SKM-1 treated with dmso at 0.1 percent for 144 hours (cell line): ENCODE measurements at regions not wholly inside any gene's neighbourhood (a gene's known extent, or its start where the extent isn't known, plus 50 kb on each side); places are given as distances from the start of the nearest gene placed in this dataset.

Source experiments
- DNase-seq: peaks from one replicate; lab custom pipeline; 2025; ENCODE audit not compliant: unreplicated experiment; lab: John Stamatoyannopoulos, UW

DNA sequence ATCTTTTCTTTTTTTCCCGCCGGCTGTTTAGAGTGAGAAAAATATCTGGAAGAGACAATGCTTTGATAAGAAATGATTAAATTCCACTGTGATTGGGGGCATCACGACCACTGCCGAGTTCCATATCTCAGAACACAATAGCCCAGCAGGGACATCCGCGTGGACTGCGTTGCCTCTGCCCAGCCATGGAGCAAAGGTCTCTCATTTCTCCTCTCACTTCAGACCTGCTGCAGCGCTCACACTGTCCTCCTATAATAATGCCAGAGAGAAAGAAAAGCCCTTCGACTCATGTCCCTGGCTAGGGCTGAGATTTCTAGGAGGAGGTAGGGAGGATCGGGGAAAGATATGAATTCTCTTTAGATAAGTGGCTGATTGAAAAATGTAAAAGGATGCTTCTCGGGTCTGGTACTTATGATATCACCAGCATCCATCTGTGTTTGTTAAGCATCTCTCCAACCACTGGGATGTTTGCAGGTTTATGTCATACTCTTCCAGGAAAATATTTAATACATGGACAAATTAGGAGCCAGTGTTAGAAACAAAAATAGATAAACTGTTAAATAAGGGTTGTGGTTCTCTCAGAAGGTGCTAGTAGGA, 472.9 kb upstream of the AKR1E2 start:
- DNase-seq = no peak

DNA sequence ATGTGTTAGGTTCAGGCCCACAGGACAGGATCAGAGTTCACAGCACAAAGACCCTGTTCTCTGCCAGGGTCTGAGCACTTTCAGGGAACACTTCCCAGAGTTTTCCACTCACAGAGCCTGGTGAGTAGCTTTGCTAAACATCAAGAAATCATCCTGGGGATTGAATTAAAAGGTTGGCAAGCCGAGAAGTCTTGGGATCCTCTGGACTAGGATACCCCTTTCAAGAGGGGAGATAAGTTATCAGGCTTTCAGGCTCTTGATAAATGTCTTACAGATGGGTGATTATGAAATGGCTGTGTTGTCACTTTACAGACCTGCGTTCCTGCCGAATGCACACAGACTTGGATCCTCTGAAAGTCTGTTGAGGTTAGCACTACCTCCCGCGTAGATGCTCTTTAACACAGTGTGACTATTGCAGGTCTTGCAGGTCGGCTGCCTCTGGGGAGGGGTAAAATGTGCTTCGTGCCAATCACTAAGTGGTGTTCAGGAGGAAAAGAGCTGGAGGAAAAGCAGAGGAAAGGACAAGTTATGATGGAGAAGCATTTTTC, 473.5 kb upstream of the AKR1E2 start:
- DNase-seq = no peak

DNA sequence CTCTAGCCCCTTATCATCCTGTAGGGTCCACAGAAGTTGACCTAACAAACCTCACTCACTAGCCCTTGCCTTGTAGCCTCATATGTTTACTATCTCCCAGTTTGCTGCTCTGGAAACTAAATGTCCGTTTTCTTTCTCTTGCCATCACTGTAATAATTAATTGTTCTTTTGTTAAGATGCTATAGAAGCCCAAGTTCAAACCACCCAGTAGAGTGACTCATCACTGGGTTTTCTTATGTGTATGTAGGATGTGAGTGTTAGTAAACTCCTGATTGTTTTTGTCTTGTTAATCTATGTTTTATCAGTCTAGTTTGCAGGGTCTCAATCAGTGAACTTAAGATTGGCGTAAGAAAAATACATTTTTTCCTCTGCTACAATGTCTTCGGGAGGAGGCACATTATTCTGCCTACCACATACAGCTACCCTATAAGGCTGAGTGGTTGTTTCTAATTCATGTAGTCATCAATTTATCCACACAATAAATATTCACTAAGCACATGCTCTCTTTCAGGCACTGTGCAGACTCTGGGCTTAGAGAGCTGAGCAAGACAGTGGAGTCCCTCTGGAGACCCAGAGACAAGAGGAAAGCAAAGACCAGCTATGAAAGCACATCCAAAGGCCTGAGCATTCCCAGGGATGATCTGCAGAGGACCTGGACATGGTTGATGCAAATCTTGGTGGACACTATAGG, 474.1 kb upstream of the AKR1E2 start:
- no peak for DNase-seq

DNA sequence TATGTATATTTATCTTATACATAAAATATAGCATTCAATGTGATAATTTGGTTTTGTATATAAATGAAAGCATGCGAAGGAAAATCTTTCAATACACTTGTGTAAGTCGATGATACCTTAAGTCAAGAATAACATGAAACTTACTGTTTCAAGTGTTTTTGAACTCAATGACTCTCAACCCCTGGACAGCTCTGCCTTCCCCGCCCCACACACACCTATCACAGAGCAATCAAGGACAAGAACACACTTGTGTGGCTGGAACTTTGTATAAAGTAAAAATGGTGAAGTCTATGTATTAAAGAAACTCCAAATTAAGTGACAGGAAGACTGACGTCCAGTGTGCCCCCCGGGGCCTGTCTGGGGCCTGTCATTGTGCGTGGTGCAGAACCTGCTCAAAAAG, 478.6 kb upstream of the AKR1E2 start:
- DNase-seq = no peak

DNA sequence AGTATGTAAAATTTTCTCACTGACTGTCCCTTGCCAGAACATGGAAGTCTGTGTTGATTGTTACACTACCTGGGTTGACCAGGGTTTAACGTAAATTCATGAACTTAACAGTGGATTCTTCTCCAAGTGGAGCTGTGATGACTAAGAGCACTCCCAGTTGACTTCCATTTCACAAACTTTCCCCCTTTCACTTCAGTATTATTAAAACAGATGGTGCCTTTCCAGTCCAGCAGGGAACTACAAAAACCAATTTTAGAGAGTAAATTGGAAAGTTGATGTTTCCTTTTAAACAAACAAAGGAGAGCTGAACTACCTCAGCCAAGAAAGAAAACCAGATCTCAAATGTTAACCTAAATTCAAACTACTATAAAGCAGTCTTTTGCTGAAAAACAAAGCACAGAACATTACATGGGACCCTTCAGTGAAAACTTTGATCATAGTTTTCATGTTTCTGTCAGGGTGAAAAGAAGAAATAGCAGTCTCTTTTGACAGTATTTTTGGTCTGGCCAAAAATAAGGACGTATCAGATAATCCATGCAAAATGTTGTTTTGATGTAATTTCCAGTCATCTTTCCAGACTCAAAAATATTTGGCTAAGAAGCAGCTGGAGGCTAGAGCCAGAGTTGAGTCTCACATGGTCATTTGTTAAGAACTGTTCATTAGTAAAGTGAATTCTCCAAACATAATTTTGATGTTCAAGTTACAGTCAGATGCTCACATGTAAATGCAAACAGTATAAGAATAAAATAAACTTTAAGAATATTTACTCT, 479.9 kb upstream of the AKR1E2 start:
- no peak for DNase-seq

DNA sequence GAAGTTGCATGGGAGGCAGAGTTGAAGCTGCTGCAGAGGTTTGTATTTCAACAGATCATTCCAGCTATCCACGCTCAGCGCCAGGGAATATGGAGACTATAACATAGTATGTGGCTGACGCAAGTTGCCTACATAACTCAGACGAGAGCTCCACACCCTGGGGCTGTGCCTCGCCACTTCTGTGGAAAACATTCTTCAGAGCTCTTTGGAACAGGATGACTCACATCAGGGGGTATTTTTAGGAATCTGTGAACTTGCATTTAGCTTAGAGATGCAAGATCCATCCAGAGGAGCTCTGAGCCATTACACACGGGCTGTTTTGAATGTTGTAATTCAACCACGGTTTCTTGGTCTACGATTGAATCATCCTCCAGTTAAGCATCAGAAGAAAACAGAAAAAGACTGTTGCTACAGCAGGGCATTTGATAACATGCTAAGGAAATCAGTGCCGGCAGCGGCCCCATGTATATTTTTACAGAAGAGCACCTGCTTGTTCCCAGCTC, 481.5 kb upstream of the AKR1E2 start:
- no peak for DNase-seq

DNA sequence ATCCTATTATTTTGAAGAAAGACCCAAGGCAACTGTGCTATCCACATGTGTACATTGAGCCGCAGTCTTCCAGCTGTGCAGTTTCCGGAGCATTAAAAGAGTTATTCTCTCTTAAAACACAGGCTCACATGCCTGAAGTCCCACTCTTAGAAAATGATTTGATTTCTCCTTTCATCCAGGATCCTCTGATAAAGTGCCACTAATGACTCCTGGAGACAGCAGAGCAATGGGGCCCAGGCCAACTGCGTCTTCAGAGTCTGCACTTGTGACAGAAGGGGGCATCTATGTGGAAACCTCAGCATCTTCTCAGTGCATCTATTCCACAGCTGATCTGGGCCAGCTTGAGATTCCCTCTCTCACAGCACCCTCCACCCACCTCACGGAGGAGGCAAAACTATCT, 482.1 kb upstream of the AKR1E2 start:
- no peak for DNase-seq

DNA sequence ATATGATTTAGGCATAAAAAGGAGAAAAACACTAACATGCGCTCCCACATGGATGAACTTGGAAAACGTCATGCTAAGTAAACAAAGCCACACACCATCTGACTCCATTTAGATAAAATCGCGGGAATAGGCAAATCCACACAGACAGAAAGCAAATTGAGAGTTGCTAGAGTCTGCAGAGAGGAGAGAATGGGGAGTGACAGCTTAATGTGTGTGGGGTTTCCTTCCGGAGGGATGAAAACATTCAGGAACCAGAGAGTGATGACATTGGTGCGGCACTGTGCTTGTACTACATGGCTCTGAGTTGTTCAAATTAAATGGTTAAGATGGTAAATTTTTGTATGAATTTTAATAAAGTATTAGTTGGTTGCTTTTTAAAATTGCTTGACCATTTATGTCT, 482.9 kb upstream of the AKR1E2 start:
- DNase-seq = no peak

DNA sequence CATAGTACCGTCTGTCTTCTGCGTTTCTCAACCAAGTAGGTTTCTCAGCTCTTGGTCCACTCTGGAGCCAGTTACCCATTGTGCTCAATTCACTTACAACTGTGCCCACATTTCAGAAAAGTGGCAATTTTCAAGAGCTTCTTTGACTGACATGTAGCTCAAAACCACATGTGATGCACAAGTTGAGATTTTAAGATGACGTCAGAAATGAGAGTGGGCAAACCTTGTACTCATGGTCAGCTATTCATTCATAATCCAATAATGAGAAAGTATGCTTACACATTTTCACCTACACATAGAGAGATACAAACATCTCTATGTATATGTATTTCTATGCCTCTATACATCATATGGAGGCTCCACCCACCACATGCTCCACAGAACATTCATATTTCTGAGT, 487.2 kb upstream of the AKR1E2 start:
- DNase-seq = no peak

DNA sequence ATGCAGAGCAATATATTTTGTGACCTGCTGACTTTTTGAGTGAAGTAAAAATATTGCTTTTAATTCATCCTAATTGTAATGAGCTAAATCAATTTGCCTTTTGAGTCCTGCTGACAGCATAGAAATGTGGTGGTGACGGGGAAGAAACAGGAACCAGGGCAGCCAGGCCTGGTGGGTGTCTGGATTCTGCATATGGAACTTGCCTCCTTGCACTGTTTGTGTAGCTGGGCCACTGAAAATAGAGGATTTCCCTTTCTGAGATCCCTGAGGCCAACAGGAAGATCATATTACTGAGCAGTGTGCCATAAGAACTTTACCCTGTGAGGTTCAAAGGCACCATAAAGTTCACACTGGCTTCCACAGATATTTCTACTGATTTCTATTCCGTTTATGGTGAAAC, 488.4 kb upstream of the AKR1E2 start:
- no peak for DNase-seq

DNA sequence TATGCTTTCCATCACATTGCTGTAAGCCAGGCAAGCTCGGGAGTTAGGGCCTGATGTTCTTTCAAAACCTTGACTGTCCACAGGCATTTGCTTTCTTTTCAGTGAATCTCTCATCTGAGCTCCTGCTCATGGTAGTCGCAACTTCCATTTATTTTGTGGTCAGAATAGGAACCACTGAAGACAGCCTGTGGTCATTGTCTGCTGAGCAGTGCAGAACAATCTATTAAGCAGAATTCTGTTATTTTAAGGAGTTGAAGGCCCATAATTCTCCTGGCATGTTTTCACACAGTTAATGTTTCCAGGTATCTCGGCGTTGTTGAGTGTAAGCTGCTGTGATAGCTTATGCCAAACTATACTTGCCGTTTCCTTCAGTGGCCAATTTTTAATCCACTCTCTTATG, 491.1 kb upstream of the AKR1E2 start:
- no peak for DNase-seq

DNA sequence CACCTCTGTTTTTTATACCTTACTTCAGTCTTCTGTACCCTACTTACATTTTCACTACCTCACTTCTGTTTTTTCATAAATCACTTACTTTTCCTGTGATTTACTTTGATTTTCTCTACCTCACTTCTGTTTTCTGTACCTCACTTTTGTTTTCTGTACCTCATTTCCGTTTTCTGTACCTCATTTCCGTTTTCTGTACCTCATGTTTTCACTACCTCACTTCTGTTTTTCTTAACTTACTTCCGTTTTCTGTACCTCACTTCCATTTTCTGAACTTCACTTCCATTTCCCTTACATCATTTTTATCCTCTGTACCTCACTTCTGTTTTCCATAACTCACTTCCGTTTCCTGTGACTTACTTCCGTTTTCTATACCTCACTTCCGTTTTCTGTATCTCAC, 492.0 kb upstream of the AKR1E2 start:
- no peak for DNase-seq

DNA sequence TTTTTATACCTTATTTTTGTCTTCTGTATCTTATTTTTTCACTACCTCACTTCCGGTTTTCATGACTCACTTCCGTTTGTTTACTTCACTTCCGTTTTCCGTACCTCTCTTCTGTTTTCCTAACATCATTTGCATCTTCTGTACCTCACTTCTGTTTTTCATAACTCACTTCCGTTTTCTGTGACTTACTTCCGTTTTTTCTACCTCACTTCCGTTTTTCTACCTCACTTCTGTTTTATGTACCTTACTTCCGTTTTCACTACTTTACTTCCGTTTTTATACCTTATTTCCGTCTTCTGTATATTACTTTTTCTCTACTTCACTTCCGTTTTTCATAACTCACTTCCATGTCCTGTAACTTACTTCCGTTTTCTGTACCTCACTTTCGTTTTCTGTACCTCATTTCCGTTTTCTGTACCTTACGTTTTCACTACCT, 492.5 kb upstream of the AKR1E2 start:
- DNase-seq = peak; percentile 65

DNA sequence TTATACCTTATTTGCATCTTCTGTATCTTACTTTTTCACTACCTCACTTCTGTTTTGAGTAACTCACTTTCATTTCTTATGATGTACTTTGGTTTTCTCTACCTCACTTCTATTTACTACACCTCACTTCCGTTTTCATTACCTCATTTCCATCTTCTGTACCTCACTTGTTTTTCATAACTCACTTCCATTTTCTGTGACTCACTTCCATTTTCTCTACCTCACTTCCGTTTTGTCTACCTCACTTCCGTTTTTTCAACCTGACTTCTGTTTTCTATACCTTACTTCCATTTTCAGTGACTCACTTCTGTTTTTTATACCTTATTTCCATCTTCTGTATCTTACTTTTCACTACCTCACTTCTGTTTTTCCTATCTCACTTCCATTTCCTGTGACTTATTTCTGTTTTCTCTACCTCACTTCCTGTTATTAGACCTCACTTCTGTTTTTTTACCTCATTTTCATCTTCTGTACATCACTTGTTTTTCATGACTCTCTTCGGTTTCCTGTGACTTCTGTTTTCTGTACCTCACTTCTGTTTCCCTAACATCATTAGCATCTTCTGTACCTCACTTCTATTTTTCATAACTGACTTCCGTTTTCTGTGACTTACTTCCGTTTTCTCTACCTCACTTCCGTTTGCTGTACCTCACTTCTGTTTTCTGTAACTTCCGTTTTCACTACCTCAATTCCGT, 493.1 kb upstream of the AKR1E2 start:
- DNase-seq = peak; percentile 51

DNA sequence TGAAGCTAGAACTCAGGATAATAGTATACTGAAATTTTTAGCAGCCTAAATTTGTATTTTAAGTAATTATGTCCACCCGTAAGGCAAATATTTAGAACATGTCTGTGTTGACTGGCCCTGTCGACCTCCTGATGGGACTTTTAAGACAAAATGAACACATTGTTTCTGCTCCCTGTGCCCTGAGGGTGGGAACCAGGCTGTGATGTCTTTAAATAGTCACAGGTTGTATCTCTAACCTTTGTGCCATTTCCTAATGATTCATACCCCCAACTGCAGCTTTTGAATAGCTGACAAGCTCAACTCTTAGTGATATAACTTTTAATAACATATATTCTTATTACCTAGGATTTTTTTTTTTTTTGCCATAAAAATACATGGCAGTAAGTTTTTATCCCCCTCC, 494.9 kb upstream of the AKR1E2 start:
- no peak for DNase-seq

DNA sequence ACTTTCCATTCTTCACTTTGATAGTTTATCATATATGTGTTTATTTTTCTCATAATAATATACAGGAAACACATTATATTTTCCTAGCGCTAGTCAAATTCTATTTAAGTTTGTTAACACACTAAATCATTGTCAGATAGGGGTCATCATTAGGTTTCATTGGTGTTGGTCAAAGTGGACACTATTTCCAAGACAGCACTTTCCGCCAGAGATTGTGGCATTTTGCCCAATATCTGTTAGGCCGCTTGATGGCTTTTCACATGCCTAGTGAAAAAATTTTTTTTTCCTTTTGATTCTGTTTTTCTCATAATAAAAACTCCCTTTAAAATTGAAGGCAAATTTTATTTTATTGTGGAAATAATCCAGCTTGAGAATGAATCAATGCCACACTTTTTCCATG, 495.4 kb upstream of the AKR1E2 start:
- DNase-seq = no peak

DNA sequence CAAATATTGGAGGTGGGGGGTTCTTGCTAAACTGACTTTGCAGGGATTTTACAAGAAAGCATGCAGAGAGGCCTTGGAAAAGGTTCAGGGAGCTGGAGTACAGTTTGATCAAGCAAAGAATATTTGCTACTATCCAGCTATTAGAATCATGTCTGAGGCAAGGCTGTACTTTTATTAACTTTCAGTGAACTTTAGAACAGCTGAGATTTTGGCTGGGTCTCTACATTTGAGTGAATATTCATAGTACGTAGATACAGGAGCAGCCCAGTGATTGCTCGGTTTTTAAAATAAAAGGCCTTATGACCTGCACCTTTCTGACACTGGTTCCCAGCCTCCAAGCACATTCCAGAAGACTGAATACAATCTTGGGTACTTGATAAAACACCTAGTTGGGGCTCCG, 496.8 kb upstream of the AKR1E2 start:
- no peak for DNase-seq

DNA sequence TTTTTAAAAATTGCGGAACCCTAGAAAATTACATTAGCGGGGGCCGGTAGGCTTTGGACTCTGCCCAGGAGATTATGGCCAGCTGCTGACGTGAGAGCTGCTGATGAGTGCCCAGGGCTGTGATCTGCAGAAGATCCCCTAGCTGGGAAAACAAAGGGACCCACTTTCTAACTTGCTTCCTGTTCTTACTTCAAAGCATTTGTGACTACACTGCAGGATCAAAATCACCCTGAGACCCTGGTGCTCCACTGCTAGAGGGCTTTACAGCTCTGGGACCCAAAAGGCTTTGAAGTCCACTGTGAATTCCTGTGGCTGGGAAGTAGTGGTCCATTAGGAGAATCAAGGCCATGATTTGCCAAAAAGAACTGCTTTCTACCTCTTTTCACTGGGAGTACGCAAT, 499.4 kb upstream of the AKR1E2 start:
- no peak for DNase-seq

DNA sequence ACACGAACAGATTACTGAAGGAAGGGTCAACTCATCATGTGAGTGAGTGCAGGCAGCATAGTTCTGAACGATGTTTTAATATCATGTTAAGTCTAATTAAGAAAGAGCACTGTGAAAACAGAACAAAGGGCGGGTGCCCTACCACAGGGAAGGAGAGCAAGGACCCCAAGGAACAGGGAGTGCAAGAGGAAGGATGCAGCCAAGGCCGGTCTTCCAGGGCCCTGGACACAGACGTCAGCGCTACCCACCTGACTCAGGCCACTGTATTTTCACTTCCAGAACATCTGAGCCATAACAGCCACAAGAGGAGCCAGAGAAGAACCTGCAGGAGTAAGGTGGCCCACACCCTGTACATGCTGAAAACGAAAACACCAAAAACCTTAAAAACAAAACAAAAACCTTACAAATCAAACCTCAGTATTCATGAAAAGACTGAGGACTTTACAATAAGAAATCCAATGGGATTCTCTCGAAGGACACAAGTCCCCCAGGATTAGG, 506.1 kb upstream of the AKR1E2 start:
- no peak for DNase-seq

DNA sequence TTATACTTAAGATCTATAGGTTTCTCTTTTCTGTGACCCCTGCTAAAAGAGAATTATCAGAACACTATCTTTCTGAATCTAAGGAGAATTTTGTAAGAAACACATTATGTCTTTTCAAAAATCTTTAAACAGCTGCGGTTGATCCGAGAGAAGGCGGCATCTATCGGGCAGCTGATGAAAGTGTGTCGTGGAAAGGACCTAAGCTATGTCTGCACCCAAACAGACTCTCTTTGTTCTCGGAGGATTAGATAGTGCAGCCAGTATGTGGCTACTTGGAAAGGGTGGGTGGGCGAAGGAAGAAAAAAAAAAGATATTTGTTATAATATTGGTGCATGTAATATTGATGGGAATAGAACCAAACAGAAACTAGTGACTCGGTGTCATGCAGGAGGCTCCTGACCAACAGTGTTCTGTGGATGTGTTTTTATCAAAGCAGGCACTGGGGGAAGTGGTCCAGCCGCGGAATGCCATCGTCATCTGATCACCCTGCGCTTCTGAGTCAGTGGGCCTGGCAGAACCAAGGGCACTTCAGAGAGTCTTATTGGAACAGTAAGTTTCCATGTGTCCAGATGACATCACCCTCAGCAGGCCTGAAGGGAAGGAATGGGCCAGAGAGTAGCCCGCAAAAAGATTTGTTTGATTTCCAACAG, 509.7 kb upstream of the AKR1E2 start:
- DNase-seq = no peak

DNA sequence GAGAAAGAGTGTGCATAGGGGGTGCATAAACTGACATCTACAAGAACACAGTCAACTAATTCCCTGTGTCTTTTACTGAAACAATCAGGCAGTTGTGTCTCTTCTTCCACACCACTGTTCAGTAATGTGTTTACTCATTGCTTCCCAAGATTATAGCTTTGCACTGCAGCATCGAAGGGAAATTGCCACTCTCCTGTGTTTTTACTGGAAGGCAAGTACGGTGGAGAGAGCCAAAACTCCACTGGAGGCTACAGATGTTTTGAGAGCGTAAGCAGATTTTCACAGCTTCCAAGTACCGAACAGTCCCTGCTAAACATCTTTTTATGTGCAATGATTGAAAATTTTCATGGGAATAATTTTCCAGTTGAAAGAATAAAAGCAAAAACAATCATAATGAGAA, 510.5 kb upstream of the AKR1E2 start:
- no peak for DNase-seq
